H1 (cell line): ENCODE measurements at regions not wholly inside any gene's neighbourhood (a gene's known extent, or its start where the extent isn't known, plus 50 kb on each side); places are given as distances from the start of the nearest gene placed in this dataset.

ENCODE experiments used
- ASH2L ChIP-seq: fragments of 200-600, 300-600 bp; sonication (generic); IDR thresholded peaks from one replicate; pipeline ENCODE4 v1.7.1; 2017; ENCODE audit warnings: low read length
- ATF2 ChIP-seq: IDR thresholded peaks from 2 replicates; pipeline ENCODE4 v1.6.1; 2012; ENCODE audit warnings: low read length, inconsistent platforms
- BCL11A ChIP-seq, 2 experiments: IDR thresholded peaks; one replicate each; pipeline ENCODE4 v1.6.1; 2011; ENCODE audit warnings: low read depth in 2 of 2, low read length in 2 of 2, mild to moderate bottlenecking in 2 of 2
- CHD1 ChIP-seq: IDR thresholded peaks from 2 replicates; pipeline ENCODE4 v1.6.1; 2012; ENCODE audit warnings: low read depth, low read length, improper control_type of control experiment
- CREB1 ChIP-seq: IDR thresholded peaks from 2 replicates; pipeline ENCODE4 v1.6.1; 2012; ENCODE audit warnings: inconsistent platforms
- EP300 ChIP-seq, 2 experiments: IDR thresholded peaks; 1 replicate in 1 of 2; 2 replicates in 1 of 2; pipeline ENCODE4 v1.6.1; 2011 to 2012; ENCODE audit warnings: low read depth in 2 of 2, low read length in 2 of 2, mild to moderate bottlenecking in 2 of 2, borderline replicate concordance in 1 of 2, inconsistent platforms in 1 of 2, moderate library complexity in 1 of 2
- EZH2 ChIP-seq: fragments of 200-600 bp; sonication (generic); IDR thresholded peaks from 2 replicates; pipeline ENCODE4 v1.7.1; 2012; ENCODE audit warnings: low read depth, mild to moderate bottlenecking, moderate library complexity, low read length, inconsistent platforms; ENCODE audit not compliant: severe bottlenecking
- KDM1A ChIP-seq: fragments of 200-600, 300-600 bp; sonication (generic); IDR thresholded peaks from 2 replicates; pipeline ENCODE4 v1.7.1; 2016; ENCODE audit warnings: mild to moderate bottlenecking, low read length, borderline replicate concordance
- RAD21 ChIP-seq, 2 experiments: IDR thresholded peaks in 1 of 2; conservative IDR thresholded peaks in 1 of 2; 2 replicates each; pipeline ENCODE4 v1.6.1; 2011; ENCODE audit warnings: low read depth in 2 of 2, low read length in 2 of 2, improper control_type of control experiment in 1 of 2, inconsistent platforms in 1 of 2, mild to moderate bottlenecking in 1 of 2, moderate library complexity in 1 of 2
- RNF2 ChIP-seq: fragments of 200-900, 300-1000 bp; sonication (generic); IDR thresholded peaks from 2 replicates; pipeline ENCODE4 v1.7.1; 2016; ENCODE audit warnings: borderline replicate concordance, low read depth, mild to moderate bottlenecking, antibody characterized with exemption, low read length; ENCODE audit not compliant: poor library complexity, severe bottlenecking; ENCODE audit errors: missing control alignments
- RXRA ChIP-seq: IDR thresholded peaks from 2 replicates; pipeline ENCODE4 v1.6.1; 2011; ENCODE audit warnings: low read depth, mild to moderate bottlenecking, low read length, moderate library complexity; ENCODE audit not compliant: insufficient read depth
- SIX5 ChIP-seq: IDR thresholded peaks from 2 replicates; pipeline ENCODE4 v1.6.1; 2011; ENCODE audit warnings: mild to moderate bottlenecking, low read depth, low read length
- SP1 ChIP-seq: IDR thresholded peaks from 2 replicates; pipeline ENCODE4 v1.6.1; 2011; ENCODE audit warnings: low read depth, low read length
- SP2 ChIP-seq: IDR thresholded peaks from 2 replicates; pipeline ENCODE4 v1.6.1; 2012; ENCODE audit warnings: mild to moderate bottlenecking, low read length, inconsistent platforms
- TAF1 ChIP-seq: IDR thresholded peaks from 2 replicates; pipeline ENCODE4 v1.6.1; 2011; ENCODE audit warnings: mild to moderate bottlenecking, low read depth, low read length
- TEAD4 ChIP-seq: IDR thresholded peaks from 2 replicates; pipeline ENCODE4 v1.6.1; 2012; ENCODE audit warnings: low read depth, low read length, inconsistent platforms, mixed read lengths
- USF2 ChIP-seq: IDR thresholded peaks from 2 replicates; pipeline ENCODE4 v1.6.1; 2011; ENCODE audit warnings: low read length, improper control_type of control experiment

GRCh38 chr21:16563795-16564194 is 834.0 kb downstream of the USP25 start (continued):
- TF ChIP-seq TEAD4 (peak; percentile 100), EZH2 (no peak), SIX5 (no peak), RXRA (0 out of 2 replicates have a peak, but pooled peaks have one; percentile 60), TAF1 (no peak), ATF2 (no peak), SP1 (peak; percentile 94), EP300 (IDR thresholded peaks at IDR 0.05; ENCODE audit: borderline replicate concordance in 1 of 2, low read depth in 2 of 2, low read length in 2 of 2) (peak; percentile 36 to 77; a peak in 2 of 3 replicates), RNF2 (no peak), ASH2L (peak; percentile 83), BCL11A (IDR thresholded peaks at IDR 0.05; ENCODE audit: low read depth in 2 of 2, low read length in 2 of 2) (no peak), CHD1 (no peak), CREB1 (no peak), RAD21 (IDR thresholded peaks at IDR 0.05 in 1 of 2, conservative IDR thresholded peaks at IDR 0.05 in 1 of 2; ENCODE audit: low read depth in 2 of 2, low read length in 2 of 2) (no peak), KDM1A (0 out of 2 replicates have a peak, but pooled peaks have one; percentile 32), SP2 (no peak), USF2 (no peak)
